Fibroblast of pulmonary artery (primary cell): ENCODE measurements at regions not wholly inside any gene's neighbourhood (a gene's known extent, or its start where the extent isn't known, plus 50 kb on each side); places are given as distances from the start of the nearest gene placed in this dataset.

Experiments used
- DNase-seq: peaks from one replicate; pipeline ENCODE4 v3.0.0-alpha.2; 2010; ENCODE audit warnings: low read depth
- H3K4me3 ChIP-seq: replicated peaks from 2 replicates; pipeline ENCODE4 v1.5.1; 2011; ENCODE audit warnings: low read depth, mild to moderate bottlenecking, control low read depth, low read length, moderate library complexity
- TF ChIP-seq, protein P1 (sequence below): IDR thresholded peaks from 2 replicates; pipeline ENCODE4 v1.5.1; 2011; ENCODE audit warnings: mild to moderate bottlenecking, control low read depth, low read length, inconsistent platforms; ENCODE audit errors: missing control alignments

DNA sequence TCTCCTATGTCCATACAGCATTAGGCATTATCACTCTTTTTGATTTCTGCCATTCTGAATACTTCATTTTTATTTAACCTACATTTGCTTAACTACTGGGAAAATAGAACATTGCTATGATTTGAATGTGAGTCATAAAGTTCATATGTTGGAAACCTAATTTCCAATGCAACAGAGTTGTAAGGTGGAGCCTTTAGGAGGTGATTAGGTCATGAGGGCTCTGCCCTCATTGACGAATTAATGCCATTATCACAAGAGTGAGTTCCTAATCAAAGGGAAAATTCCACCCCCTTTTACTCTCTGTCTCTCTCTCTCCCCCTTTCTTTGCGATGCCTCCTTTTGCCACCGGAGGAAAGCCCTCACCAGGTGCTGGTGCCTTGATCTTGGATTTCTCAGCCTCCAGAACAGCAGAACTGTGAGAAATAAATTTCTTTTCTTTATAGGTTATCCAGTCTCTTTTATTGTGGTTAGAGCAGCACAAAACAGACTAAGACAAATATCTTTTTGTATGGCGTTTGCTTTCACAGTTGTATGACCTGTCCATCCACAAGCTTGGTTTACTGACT, 180.1 kb upstream of the ARID2 start:
- TF ChIP-seq, protein P1, sequence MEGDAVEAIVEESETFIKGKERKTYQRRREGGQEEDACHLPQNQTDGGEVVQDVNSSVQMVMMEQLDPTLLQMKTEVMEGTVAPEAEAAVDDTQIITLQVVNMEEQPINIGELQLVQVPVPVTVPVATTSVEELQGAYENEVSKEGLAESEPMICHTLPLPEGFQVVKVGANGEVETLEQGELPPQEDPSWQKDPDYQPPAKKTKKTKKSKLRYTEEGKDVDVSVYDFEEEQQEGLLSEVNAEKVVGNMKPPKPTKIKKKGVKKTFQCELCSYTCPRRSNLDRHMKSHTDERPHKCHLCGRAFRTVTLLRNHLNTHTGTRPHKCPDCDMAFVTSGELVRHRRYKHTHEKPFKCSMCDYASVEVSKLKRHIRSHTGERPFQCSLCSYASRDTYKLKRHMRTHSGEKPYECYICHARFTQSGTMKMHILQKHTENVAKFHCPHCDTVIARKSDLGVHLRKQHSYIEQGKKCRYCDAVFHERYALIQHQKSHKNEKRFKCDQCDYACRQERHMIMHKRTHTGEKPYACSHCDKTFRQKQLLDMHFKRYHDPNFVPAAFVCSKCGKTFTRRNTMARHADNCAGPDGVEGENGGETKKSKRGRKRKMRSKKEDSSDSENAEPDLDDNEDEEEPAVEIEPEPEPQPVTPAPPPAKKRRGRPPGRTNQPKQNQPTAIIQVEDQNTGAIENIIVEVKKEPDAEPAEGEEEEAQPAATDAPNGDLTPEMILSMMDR, result no peak
- DNase-seq, result no peak
- no peak overlapping the region for H3K4me3 ChIP-seq

GRCh38 chr12:45553204-45553603, 176.3 kb upstream of the ARID2 start:
- TF ChIP-seq, protein P1, result no peak
- no peak for DNase-seq
- no peak overlapping the region for H3K4me3 ChIP-seq

DNA sequence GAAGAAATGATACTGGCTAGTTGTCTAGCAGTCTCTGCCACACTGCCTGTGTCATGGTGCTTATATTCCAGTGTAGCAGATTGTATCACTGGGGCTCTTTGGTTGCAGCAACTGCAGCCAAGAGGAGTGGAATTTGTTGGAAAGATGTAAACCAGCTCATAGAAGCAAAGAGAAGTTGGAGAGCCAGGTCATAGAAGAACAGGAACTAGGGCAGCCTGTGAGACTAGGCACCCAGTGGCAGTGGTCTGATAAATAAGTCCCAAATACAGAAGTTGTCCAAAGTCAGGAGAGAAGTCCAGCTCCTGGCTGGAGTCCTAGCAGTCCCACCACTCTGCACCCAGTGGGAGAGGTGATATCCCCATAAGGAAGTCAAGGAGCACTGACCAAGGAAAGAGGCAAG, 172.5 kb upstream of the ARID2 start:
- TF ChIP-seq, protein P1, result no peak
- no peak for DNase-seq
- no peak overlapping the region for H3K4me3 ChIP-seq

GRCh38 chr12:45558353-45558752, 171.2 kb upstream of the ARID2 start:
- TF ChIP-seq, protein P1, result no peak
- H3K4me3 ChIP-seq, result no peak overlapping the region
- DNase-seq, result no peak

GRCh38 chr12:45559537-45559936, 170.0 kb upstream of the ARID2 start:
- DNase-seq, result no peak
- TF ChIP-seq, protein P1, result no peak
- H3K4me3 ChIP-seq, result no peak overlapping the region

GRCh38 chr12:45560689-45561088, 168.8 kb upstream of the ARID2 start:
- H3K4me3 ChIP-seq, result no peak overlapping the region
- TF ChIP-seq, protein P1, result no peak
- DNase-seq, result no peak

GRCh38 chr12:45561488-45561887, 168.0 kb upstream of the ARID2 start:
- no peak overlapping the region for H3K4me3 ChIP-seq
- TF ChIP-seq, protein P1, result no peak
- DNase-seq, result no peak
